Kidney (tissue), 13 donors: ENCODE measurements at regions not wholly inside any gene's neighbourhood (a gene's known extent, or its start where the extent isn't known, plus 50 kb on each side); places are given as distances from the start of the nearest gene placed in this dataset.

Experiments used
- DNase-seq, 5 donors: peaks; one replicate each; pipeline ENCODE4 v3.0.0-alpha.2; 2013 to 2020
- FAIRE-seq: peaks from 2 replicates; lab custom pipeline; 2012; peaks lifted over from hg19 to GRCh38; lab: Jason Lieb, UNC
- H3K27ac ChIP-seq, 2 donors: one replicate each; pipeline ENCODE4 v1.7.0; 2013; ENCODE audit warnings: low read depth in 2 of 2, low read length in 2 of 2, inconsistent platforms in 1 of 2
- H3K27me3 ChIP-seq: one replicate; pipeline ENCODE4 v1.7.1; 2013; ENCODE audit warnings: low read length, inconsistent platforms; ENCODE audit not compliant: control insufficient read depth, insufficient read depth
- H3K36me3 ChIP-seq, 3 donors: one replicate each; pipeline versions ENCODE4 v1.7.0 to v1.7.1; 2013; ENCODE audit warnings: low read length in 3 of 3, control low read depth in 1 of 3, inconsistent platforms in 1 of 3; ENCODE audit not compliant: insufficient read depth in 3 of 3, control insufficient read depth in 2 of 3
- H3K4me1 ChIP-seq, 3 donors: one replicate each; pipeline versions ENCODE4 v1.7.0 to v1.7.1; 2013; ENCODE audit warnings: low read length in 3 of 3, inconsistent platforms in 1 of 3, low read depth in 1 of 3; ENCODE audit not compliant: control insufficient read depth in 2 of 3, insufficient read depth in 2 of 3
- H3K4me3 ChIP-seq, 3 donors: one replicate each; pipeline versions ENCODE4 v1.7.0 to v1.8.1; 2013; ENCODE audit warnings: low read length in 3 of 3, control low read depth in 1 of 3, inconsistent platforms in 1 of 3
- H3K9ac ChIP-seq, 3 donors: one replicate each; pipeline versions ENCODE4 v1.7.0 to v1.7.1; 2013; ENCODE audit warnings: low read length in 3 of 3, control low read depth in 1 of 3, inconsistent platforms in 1 of 3
- H3K9me3 ChIP-seq, 3 donors: one replicate each; pipeline versions ENCODE4 v1.7.0 to v1.7.1; 2013; ENCODE audit warnings: low read length in 3 of 3, control low read depth in 1 of 3, inconsistent platforms in 1 of 3; ENCODE audit not compliant: control insufficient read depth in 2 of 3, insufficient read depth in 1 of 3
- intact Hi-C: fragments of 100-400 bp; cut with DNase I; formaldehyde crosslinking; loops from one replicate; pipeline ENCODE4 v1.11.1; 2022
- TF ChIP-seq, protein P1 (sequence below): IDR thresholded peaks from 3 replicates; pipeline ENCODE4 v1.5.1; 2012; ENCODE audit warnings: mild to moderate bottlenecking, moderate library complexity, borderline replicate concordance; ENCODE audit not compliant: insufficient read depth; ENCODE audit errors: extremely low read depth
- donor health status: control.
- donor health status: control.
- donor health status: control.
- donor health status: control.
- donor health status: control.
- donor health status: DM: yes; HTN: yes; CAD: no.
- donor health status: Normal renal cell carcinoma (clear cell type).

- no peaks in the 10 kb centered on the region for H3K9me3 ChIP-seq
- no peak overlapping the region for H3K4me3 ChIP-seq
- TF ChIP-seq, protein P1, sequence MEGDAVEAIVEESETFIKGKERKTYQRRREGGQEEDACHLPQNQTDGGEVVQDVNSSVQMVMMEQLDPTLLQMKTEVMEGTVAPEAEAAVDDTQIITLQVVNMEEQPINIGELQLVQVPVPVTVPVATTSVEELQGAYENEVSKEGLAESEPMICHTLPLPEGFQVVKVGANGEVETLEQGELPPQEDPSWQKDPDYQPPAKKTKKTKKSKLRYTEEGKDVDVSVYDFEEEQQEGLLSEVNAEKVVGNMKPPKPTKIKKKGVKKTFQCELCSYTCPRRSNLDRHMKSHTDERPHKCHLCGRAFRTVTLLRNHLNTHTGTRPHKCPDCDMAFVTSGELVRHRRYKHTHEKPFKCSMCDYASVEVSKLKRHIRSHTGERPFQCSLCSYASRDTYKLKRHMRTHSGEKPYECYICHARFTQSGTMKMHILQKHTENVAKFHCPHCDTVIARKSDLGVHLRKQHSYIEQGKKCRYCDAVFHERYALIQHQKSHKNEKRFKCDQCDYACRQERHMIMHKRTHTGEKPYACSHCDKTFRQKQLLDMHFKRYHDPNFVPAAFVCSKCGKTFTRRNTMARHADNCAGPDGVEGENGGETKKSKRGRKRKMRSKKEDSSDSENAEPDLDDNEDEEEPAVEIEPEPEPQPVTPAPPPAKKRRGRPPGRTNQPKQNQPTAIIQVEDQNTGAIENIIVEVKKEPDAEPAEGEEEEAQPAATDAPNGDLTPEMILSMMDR, result no peak
- FAIRE-seq (no peak), DNase-seq (no peak)
- H3K4me1 ChIP-seq, result no peaks in the 10 kb centered on the region
- intact Hi-C loops, result no loop called here
- H3K36me3 ChIP-seq, result no peaks in the 10 kb centered on the region
- no peak overlapping the region for H3K9ac ChIP-seq
- no peaks in the 10 kb centered on the region for H3K27me3 ChIP-seq
- no peak overlapping the region for H3K27ac ChIP-seq
These were observed 547.1 kb upstream of the GCFC2 start for GRCh38 chr2:76257802-76258201.

GRCh38 chr2:76256458-76257088, 545.9 kb upstream of the GCFC2 start:
- FAIRE-seq, result no peak
- TF ChIP-seq, protein P1, result no peak
- Histone ChIP-seq H3K4me1 (no peaks in the 10 kb centered on the region), H3K27ac (no peak overlapping the region), H3K27me3 (no peaks in the 10 kb centered on the region), H3K9me3 (no peaks in the 10 kb centered on the region), H3K36me3 (no peaks in the 10 kb centered on the region), H3K4me3 (no peak overlapping the region), H3K9ac (no peak overlapping the region)
- intact Hi-C loops, result no loop called here
- no peak for DNase-seq

DNA sequence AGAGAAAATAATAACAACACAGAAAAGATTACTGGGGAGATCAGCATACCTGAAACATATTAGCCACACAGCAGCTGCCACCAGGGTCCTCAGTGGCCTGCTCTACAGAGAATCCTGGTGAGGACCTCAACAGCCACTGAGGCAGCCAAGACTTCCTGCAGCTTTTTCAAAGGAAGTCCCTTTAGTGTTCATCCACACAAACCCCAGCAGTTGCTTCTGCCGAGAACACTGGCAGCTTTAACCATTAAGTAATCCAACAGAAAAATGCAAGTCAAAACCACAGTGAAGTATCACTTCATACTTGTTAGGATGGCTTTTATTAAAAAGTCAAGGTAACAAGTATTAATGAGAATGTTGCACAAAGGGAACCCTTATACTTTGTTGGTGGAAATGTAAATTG, 542.0 kb upstream of the GCFC2 start:
- no peak for FAIRE-seq

More for the DNA sequence above, 542.0 kb upstream of the GCFC2 start:
- no peak overlapping the region for H3K9ac ChIP-seq
- TF ChIP-seq, protein P1, result no peak
- intact Hi-C loops, result no loop called here
- H3K9me3 ChIP-seq, result no peaks in the 10 kb centered on the region
- DNase-seq, result no peak
- H3K27ac ChIP-seq, result no peak overlapping the region
- H3K4me3 ChIP-seq, result no peak overlapping the region
- no peaks in the 10 kb centered on the region for H3K36me3 ChIP-seq
- no peaks in the 10 kb centered on the region for H3K27me3 ChIP-seq
- no peaks in the 10 kb centered on the region for H3K4me1 ChIP-seq
